AG08396 (cell line): ENCODE measurements at regions not wholly inside any gene's neighbourhood (a gene's known extent, or its start where the extent isn't known, plus 50 kb on each side); places are given as distances from the start of the nearest gene placed in this dataset.
"Not testable (repeated sequence)": the region's sequence is repeated elsewhere in the genome, so short reads cannot be mapped to it uniquely, and the experiment has no call there.

Experiments
- DNase-seq: peaks from one replicate; pipeline ENCODE4 v3.0.0; 2012; ENCODE audit warnings: low spot score, mixed read lengths

GRCh38 chr1:120550335-120550734, 135.5 kb downstream of the NBPF8 start:
- not testable (repeated sequence) for DNase-seq

GRCh38 chr1:120552190-120552589, 137.4 kb downstream of the NBPF8 start:
- DNase-seq = not testable (repeated sequence)

GRCh38 chr1:120557605-120558302, 142.9 kb downstream of the NBPF8 start:
- peak; percentile 3 for DNase-seq

- DNase-seq = not testable (repeated sequence)
Measured at GRCh38 chr1:120558303-120559060, 143.6 kb downstream of the NBPF8 start.

- not testable (repeated sequence) for DNase-seq
Measured at GRCh38 chr1:120561767-120562166, 146.9 kb downstream of the NBPF8 start.

- not testable (repeated sequence) for DNase-seq
Measured at GRCh38 chr1:120565396-120565795, 150.6 kb downstream of the NBPF8 start.

- DNase-seq = not testable (repeated sequence)
Measured at GRCh38 chr1:120567620-120568019, 152.8 kb downstream of the NBPF8 start.

- not testable (repeated sequence) for DNase-seq
Measured at GRCh38 chr1:120575201-120575600, 148.5 kb upstream of the NBPF26 start.

GRCh38 chr1:120582135-120582534, 141.6 kb upstream of the NBPF26 start:
- DNase-seq = not testable (repeated sequence)

- not testable (repeated sequence) for DNase-seq
Measured at GRCh38 chr1:120586053-120586452, 137.7 kb upstream of the NBPF26 start.

- not testable (repeated sequence) for DNase-seq
Measured at GRCh38 chr1:120588811-120589210, 134.9 kb upstream of the NBPF26 start.

GRCh38 chr1:120591774-120592173, 132.0 kb upstream of the NBPF26 start:
- DNase-seq = not testable (repeated sequence)

GRCh38 chr1:120592943-120593342, 130.8 kb upstream of the NBPF26 start:
- DNase-seq = not testable (repeated sequence)

GRCh38 chr1:120593648-120594047, 130.1 kb upstream of the NBPF26 start:
- not testable (repeated sequence) for DNase-seq

- DNase-seq = not testable (repeated sequence)
Measured at GRCh38 chr1:120598331-120598951, 125.3 kb upstream of the NBPF26 start.

GRCh38 chr1:120599511-120599910, 124.2 kb upstream of the NBPF26 start:
- not testable (repeated sequence) for DNase-seq

- not testable (repeated sequence) for DNase-seq
Measured at GRCh38 chr1:120600442-120601041, 123.2 kb upstream of the NBPF26 start.

GRCh38 chr1:120607882-120608281, 115.9 kb upstream of the NBPF26 start:
- DNase-seq = not testable (repeated sequence)

GRCh38 chr1:120608314-120609014, 115.3 kb upstream of the NBPF26 start:
- DNase-seq = not testable (repeated sequence)

GRCh38 chr1:120609015-120609573, 114.7 kb upstream of the NBPF26 start:
- not testable (repeated sequence) for DNase-seq

- not testable (repeated sequence) for DNase-seq
Measured at GRCh38 chr1:120609834-120610233, 113.9 kb upstream of the NBPF26 start.
